T-helper 1 cell (primary cell): ENCODE measurements at regions not wholly inside any gene's neighbourhood (a gene's known extent, or its start where the extent isn't known, plus 50 kb on each side); places are given as distances from the start of the nearest gene placed in this dataset.

ENCODE experiments used
- DNase-seq, 5 donors: peaks; one replicate each; pipeline ENCODE4 v3.0.0-alpha.2; 2012 to 2020

DNA sequence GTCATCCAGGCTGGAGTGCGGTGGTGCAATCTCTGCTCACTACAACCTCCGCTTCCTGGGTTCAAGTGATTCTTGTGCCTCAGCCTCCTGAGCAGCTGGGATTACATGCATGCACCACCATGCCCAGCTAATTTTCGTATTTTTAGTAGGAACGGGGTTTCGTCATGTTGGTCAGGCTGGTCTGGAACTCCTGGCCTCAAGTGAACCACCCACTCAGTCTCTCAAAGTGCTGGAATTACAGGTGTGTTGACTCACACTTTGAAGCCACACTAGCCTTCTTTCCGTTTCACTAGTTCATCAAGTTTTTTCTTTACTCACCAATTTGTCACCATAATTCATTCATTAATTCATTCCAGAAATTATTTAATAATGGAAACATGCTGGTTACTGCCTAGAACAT is 298.4 kb upstream of the MTNR1B start:
- no peak for DNase-seq

DNA sequence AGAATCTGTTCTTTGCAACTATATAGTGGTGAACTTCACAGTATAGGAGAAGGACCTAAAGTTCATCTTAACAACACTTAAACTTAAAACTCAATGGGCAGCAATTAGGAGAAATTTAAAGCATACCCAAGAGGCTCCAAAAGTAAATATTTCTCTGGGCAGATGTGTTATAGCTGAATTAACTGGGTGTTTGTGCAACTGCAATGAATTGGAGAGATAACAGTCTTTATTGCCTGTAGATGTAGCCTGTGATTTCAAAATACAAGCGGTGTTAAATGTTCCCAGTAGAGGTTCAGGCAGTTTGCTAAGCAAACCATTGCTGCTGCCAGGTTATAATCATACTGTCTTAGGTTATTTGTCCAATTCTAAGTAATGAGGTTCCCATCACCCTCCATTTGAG is 294.1 kb upstream of the MTNR1B start:
- DNase-seq, result no peak

DNA sequence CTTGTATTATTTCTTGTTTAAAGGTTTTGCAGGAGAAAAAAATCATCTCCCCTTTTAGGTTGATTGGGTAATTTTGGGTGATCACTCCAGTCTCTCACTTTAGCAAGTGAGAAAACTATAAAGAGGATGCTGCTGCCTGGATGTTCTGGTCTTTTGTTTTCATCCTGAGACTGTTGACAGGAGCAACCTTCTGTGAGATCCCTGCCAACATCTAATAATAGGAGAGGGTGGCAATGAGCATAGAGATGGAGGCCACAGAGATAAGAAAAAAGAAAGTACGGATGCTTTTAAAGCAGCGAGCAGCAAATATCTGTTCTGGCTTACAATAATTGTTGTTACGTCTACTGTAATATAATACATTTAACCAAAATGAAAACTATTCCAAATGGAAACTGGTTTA is 293.6 kb upstream of the MTNR1B start:
- no peak for DNase-seq

DNA sequence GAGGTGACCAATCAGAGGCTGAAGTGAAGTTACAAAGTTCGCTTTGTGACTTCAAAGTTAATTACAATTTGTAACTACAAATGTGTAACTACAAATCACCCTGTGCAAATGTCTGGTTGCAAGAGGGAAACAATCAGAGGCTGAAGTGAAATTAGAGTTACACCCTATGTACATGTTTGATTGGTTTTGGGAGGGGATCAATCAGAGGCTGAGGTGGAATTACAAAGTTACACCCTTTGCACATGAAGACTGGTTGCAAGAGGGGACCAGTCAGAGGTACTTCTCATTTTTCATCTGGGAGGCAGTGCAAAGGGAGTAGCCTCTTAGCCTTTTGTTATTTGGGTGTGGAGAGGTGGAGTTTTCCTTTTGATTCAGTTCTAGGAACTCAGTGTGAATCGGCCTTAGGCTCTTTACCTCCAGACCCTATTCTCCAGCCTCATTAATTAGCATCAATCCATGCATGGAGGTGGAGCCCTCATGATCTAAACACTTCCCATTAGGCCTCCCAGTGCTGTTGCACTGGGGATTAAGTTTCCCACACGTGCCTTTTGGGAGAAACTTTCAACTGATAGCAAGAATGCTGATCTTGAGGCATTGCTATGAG is 291.3 kb upstream of the MTNR1B start:
- DNase-seq, result no peak

DNA sequence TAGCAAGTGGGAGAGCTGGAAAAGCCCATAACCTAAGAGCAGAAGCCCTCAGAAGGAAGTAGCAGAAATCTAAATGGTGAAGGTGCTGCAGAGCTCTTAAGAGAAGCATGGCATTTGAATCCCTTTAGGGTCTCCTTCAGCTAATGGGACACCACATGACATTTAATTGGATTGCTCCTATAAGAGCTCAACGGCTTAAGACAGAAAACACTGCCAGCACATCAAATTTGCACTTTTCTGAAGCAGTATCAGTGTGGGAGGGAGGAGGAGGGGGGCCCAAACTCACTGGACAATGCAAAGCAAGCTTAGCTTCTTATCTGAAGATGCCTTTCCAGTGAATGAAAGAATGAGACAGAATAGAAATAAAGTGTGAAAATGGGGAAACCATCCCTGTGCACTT is 287.9 kb upstream of the MTNR1B start:
- no peak for DNase-seq

DNA sequence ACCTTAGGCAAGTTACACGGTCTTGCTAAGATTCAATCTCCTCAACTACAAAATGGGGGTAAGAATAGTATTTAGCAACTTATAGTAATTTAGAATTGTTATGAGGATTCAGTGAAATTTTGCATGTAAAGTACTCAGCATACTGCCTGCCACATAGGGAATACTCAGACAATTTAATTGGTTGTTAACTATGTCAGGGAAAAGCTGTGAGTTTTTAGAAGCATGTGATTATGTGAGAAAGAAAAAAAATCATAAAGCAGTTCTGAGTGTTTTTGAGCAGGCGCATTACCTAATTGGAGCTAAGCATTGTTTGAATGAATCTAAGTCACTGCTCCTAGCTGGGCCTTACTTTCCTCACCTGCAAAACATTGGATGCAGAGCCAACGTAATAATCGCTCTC is 287.3 kb upstream of the MTNR1B start:
- no peak for DNase-seq

DNA sequence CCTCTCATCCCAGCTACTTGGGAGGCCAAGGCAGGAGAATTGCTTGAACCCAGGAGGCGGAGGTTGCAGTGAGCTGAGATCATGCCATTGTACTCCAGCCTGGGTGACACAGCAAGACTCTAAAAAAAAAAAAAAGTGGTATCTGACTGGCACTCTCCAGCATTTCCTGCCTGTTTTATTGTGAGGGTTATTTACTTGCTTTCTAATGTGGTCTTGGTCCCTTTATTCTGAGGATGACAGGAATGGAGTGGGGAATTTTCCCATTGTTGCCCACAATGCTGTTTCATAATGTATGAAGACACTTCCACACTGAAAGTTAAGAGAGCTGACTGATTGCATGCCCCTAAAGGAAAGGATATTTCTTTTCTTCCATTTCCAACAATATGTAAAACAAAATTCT is 286.5 kb upstream of the MTNR1B start:
- no peak for DNase-seq

DNA sequence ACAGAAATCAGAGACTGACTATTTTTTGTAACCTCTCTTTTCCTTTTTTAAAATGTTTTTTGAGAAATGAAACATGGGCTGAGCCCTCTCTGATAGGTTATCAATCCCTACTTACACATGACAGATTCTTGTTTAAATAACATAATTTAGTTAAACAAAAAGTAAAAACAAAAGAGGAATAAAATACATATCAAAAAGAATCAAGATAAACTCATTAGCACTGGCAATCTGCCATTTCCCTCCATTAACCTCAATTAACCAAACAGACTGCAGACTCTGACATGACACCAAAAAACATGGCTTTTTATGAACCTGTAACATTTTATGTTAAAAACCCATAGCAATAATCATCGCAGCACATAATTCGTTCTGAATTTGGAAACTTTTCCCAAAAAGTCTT is 284.4 kb upstream of the MTNR1B start:
- DNase-seq, result no peak

DNA sequence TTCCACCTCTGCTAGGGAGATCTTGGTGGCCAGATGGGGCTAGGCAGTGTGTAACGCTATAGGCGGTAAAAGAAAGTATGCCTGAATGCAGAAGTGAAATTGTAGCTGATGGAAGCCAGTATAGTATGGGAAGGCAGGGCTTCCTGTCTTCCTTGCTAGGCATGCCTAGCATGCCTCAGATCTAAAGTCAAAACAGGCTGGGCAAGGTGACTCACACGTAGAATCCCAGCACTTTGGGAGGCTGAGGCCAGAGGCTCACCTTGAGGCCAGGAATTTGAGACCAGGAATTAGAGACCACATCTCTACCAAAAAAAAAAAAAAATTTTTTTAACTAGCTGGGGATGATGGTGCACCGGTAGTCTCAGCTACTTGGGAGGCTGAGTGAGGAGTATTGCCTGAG is 281.7 kb upstream of the MTNR1B start:
- DNase-seq, result no peak

DNA sequence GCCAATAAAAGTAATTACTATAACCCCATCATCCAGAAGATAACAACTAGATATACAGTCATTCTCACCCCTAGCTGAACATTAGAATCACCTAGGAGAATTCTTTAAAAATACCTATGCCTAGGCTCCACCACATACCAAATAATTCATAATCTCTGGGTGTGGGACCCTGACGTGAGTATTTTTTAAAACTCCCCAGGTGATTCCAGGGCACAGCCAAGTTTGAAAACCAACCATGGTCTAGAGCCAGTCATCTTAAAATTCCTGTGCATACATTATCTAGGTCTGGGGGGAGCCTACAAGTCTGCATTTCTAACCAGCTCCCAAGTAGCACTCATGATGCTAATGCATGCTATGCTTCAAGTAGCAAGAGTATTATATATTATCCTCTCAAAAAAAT is 281.0 kb upstream of the MTNR1B start:
- no peak for DNase-seq

DNA sequence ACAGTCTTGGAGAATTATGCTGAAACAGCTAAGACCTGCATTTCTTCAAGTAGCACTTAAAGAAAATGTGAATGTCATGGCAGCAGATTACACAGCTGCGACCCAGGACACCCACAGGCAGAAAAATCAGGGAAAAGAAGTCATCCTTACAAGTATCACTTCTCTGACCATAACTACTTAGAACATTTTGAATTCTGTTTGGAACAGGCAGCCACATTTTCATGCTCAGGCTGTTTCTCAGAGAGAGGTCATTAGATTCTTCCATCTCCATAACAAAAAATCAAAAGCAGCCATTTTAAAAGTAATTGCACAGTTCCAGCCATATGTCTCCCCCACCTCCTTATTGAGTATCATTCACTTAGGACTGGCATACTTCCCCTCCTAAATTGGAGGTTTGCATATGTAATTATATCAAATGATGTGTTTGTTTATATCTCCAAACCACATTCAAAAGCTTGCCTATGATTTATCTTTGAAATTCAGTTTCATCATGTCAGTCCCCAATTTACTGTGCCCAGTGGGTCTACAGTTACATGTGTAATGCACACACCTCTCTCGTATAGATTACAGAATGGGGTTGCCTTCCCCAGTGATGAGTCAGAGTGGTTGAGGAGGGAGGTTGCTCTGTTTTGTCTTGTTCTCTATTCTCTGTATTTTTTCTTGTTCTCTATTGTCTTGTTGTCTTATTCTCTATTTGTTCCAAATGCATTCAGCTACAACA is 276.5 kb upstream of the MTNR1B start:
- no peak for DNase-seq

DNA sequence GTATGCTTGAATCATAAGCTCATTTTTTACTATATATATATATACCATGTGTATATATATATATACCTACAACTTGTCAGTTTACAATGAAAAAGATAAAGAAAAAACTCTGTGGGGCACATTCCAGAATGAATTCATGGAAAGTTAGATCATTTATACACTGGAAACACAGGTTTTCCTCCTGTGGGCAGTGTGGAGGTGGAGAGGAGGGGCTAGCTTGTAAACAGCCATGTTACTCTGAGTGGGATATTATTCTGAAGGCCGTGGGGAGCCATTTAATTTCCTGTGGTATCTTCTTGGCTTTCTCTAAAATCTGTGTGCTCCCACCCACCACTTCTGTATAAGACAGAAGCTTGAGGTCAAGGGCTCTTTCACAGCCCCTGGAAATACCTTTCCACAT is 273.4 kb upstream of the MTNR1B start:
- no peak for DNase-seq

DNA sequence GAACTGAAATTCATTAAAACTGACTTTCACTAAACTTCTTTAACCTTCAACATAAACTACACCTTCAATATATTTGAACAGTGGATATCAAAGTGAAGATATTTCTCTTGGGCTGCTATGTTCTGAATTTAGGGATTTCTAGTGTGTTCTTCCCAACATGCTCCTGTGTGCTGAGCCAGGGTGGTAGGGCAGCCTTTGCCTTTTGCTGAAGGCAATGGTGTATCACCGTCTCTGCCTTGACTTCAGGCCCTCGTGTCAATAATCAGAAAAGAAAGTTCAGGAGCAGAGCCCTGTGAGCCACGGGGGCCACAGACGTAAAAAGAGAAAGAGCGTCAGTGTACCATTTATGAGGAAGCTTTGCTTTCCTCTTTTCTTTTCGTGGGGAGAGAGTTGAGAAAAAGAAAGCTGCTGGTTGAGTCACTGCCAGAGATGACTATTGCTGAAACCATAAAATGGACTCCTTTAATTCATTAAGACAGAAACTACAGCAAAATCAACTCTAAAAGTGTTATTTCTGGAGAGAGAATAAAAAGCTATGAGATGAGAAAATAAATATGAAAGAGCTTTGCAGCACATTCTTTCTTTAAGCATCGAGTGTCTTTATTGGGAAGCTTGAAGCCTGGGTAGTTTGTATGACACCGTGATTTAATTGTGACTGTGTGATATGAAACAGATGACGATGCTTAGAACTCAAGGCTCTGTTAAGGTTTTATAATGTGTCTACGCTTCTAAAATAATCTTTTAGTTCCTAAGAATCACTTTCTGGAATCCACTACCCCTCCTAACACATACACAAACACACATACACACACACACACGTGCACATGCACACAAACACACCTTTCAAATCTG is 271.8 kb upstream of the MTNR1B start:
- no peak for DNase-seq

DNA sequence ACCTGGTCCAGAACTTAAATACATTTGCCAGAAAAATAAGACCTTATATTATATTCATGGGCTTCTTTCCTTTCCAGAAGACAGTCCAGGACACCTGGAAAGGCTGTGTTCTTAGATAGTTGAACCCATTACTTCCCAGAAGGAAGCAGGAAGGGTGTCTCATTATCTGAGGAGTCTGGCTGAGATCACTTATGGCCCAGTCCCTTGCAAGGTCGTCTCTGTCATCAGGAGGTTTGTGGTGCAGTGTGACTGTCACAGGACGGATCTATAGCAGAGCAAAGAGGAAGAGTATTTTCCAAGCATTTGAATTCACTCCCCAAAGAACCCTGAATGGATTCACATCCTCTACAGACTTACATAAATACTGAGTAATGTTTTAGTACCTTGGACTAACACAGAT is 270.7 kb upstream of the MTNR1B start:
- no peak for DNase-seq

DNA sequence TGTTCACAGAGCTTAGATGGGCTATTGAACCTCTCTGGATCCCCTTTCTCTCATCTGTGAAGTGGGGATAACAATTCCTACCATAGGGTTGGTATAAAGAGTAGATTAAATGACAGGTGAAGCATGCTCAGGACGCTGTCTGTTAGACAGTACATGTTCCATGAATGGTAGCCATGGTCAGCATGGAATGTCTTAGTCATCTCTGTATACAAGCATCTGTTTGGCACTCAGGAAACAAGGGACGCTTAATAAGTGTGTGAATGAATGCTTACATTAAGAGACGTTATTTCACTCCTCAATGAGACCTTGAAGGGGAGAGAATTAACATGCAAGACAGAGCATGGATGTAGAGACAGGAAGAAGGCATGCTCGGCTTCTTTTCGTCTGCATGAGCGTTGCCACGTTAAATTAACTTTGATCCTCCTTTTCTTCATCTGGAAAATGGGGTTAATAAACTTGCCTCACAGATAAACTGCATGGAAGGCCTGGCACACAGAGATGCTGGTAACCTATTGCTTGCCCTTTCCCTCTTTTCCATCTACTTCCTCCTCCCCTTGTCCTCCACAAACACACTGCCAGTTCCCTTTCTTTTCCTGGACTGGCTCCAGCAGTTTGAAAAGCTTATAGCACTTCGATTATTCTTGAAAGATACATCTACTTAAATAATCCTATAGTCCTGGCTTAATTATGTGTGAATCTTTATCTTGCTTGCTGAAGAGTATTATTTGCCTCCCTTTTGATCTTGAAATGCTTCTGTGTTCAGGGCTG is 267.2 kb upstream of the MTNR1B start:
- DNase-seq, result no peak

DNA sequence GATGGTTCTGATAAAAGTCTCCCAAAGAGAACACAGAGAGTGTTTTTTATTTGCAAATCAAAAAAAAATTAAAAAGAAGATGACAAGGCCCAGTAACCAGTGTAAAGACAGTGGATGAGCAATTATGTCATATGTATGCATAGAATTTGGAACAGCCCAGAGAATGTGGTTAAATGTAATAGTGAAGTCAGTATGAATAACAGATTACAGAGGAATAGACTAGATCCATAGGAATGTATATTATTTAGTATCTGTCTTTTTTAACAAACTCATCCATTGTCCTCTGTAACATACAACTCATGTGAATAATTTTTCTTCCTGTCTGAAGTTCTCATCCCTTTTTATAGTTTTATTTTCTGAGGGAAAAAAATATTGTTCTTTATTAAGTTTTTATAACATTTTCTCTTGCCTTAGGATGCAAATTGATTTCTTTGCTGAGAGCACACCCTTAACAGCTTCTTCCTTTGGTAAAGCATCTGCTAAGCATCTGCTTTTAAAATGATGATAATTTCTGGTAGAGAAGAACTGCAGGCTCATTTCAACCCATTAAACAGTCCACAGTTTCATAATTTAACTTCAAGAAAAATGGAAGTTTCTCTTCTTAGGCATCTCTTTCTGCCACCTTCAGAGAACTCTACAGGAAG is 266.5 kb upstream of the MTNR1B start:
- DNase-seq, result no peak

DNA sequence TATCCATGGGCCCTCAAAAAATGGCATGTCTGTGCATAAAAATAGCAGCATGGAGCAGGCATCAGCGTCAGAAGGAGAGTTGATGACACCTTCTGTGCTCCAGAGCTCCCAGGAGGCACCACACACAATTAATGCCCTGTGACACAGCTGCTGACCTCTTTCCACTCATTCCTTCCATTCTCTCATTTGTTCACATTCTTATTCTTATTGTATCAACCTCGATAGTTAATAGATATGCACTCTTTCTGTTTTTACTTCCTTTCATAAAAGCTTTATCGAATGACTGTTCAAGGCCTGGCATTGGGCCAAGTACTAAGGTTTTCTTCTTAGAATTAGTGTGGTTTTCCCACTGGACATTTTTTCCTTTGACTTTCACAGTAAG is 266.0 kb upstream of the MTNR1B start:
- no peak for DNase-seq

DNA sequence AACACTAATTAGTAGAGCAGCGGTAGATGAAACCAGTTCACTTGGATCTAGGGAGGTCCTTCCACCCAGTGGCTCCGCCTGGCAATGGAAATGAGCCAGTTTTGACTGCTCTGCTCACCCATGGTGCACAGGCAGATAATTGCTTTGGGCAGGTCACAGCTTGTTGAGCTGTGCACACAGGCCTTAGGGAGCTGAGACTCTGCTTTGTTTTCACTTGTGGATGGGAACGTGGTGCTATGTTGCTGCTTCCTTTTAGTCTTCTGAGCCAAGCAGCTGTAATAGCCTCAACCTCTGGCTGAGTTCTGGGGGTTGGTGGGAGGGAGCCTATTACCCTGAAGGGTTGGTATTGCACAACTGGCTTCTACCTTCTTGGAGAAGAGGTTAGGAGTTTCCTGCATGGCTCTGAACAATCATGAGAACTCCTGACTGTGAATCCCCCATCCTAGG is 262.3 kb upstream of the MTNR1B start:
- no peak for DNase-seq

DNA sequence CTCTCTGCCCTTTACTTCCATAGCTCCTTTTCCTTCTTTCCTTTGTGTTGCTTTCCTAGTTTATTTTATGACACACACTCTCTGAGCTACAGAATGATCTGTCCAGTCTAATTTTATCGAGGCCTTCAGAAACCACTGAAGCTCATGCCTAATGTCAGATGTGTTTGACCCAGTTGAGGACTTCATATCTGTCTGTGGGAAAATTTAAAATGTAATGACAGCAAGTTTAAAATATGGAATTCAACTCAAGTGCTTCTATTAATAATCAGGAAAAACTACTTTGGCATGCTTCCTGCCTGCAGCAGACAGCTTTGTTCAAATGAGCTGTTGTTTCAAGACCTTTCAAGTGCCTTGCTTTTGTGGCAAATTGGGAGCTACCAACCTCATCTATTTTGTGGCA is 261.8 kb upstream of the MTNR1B start:
- no peak for DNase-seq

DNA sequence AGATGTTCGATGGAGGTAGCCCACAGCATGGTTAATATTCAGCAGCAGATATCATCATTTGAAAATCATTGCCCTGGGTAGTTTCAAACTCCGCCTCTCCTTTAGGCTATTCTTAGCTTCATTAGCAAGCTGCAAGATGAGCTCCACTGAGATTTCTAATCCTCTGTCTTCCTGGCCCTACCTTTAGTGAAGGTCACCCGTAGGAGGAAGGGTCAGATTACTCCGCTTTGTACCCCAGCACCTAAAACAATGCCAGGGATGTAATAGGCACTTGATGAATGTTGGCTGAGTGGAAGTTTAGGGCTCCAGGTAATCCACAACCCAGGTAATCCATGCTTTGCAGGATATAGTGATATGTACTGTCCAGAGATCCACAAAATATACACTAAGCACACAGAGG is 260.1 kb upstream of the MTNR1B start:
- DNase-seq, result no peak

DNA sequence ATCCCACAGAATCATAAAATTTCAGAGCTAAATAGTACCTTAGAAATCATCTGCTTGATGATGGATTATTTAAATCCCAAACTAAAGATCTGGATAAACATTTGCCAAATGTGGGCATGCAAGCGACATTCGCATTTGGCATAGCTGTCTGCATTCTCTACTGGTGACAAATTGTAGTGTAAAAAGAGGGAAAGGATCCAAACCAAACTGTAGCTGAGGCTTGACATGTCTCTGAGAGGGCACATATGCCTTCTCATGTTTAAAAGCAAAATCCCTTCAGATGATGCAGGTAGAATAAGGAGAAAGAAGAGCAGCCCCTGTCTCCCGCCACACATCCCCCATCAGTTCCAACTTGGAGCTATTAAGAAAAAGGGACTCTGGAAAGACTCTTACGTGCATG is 257.5 kb upstream of the MTNR1B start:
- DNase-seq, result no peak

DNA sequence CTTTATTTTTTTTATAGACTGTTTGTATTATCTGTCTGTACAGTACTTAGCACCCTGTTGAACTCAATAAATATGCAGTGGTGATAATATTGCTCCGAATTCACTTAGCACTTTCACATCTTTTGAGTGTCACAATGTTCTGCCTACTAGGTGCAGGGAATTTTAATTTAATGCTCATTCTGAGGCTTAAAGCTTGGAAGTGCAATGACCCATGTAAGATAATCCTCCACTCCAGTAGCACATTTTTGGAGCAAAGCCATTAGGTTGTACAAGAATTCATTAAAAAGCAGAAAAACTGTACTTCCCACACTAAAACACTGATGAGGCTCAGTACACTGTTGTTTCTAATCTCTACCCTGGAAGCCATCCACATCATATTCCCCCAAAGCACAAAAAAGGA is 255.3 kb upstream of the MTNR1B start:
- DNase-seq, result no peak

DNA sequence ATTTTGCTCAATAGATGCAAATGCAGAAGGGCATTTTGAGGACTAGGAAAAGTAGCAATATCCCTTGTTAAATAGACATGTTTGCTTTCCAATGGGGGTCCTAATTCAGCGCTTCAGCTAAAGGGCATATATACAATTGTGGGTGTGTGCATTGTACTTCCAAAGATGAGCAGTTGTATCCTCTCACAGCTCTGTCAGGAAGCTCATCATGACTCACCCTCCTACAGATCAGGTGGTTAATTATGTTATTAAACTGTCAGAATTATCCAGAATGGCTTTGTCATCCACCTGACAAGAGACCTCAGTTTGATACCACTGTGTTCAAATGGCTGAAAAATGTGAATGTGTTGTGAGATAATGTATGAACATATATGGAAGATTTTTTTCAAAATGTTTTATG is 252.2 kb upstream of the MTNR1B start:
- no peak for DNase-seq
